Skeletal muscle satellite cell (primary cell): ENCODE measurements at regions not wholly inside any gene's neighbourhood (a gene's known extent, or its start where the extent isn't known, plus 50 kb on each side); places are given as distances from the start of the nearest gene placed in this dataset.
"Not testable (repeated sequence)": the region's sequence is repeated elsewhere in the genome, so short reads cannot be mapped to it uniquely, and the experiment has no call there.

ENCODE experiments used
- H3K27me3 ChIP-seq: 2 replicates; pipeline ENCODE4 v1.7.0; 2013; ENCODE audit warnings: low read length; ENCODE audit not compliant: control insufficient read depth, insufficient read depth
- H3K36me3 ChIP-seq: 2 replicates; pipeline ENCODE4 v1.7.0; 2013; ENCODE audit warnings: mild to moderate bottlenecking, control low read depth, low read length; ENCODE audit not compliant: insufficient read depth
- H3K4me1 ChIP-seq: 2 replicates; pipeline ENCODE4 v1.7.0; 2013; ENCODE audit warnings: low read length; ENCODE audit not compliant: control insufficient read depth, insufficient read depth
- H3K4me2 ChIP-seq: 2 replicates; pipeline ENCODE4 v1.7.0; 2013; ENCODE audit warnings: mild to moderate bottlenecking, low read length
- H3K4me3 ChIP-seq: 2 replicates; pipeline ENCODE4 v1.7.0; 2013; ENCODE audit warnings: low read length
- H3K9ac ChIP-seq: 2 replicates; pipeline ENCODE4 v1.7.0; 2013; ENCODE audit warnings: mild to moderate bottlenecking, low read depth, low read length, moderate library complexity
- H3K9me3 ChIP-seq: replicated peaks from 2 replicates; pipeline ENCODE4 v1.7.0; 2013; ENCODE audit warnings: mild to moderate bottlenecking, control low read depth, low read length

DNA sequence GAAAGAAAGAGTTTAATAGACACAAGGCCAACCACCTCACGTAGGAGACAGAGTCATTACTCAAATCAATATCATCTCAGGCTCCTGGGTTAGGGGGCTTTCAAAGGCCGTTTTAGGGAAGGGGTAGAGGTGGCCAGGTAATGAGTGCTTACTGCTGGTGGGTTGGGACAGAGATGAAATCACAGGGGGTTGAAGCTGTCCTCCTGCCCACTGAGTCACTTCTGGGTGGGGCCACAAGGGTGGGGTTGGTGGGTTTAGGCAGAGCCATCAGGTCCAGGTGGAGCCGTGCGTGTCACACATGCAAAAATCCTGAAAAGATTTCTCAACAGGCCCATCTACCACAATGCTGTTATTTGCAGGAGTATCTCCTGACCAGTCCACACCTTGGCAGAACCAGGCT is 167.0 kb upstream of the EXOC2 start:
- no peaks in the 10 kb centered on the region for H3K27me3 ChIP-seq
- H3K9ac ChIP-seq = no peak overlapping the region
- no peak overlapping the region for H3K4me3 ChIP-seq
- no peaks in the 10 kb centered on the region for H3K9me3 ChIP-seq
- H3K36me3 ChIP-seq = no peaks in the 10 kb centered on the region
- no peak overlapping the region for H3K4me2 ChIP-seq
- no peaks in the 10 kb centered on the region for H3K4me1 ChIP-seq

GRCh38 chr6:854406-855118 is 161.6 kb upstream of the EXOC2 start:
- no peaks in the 10 kb centered on the region for H3K36me3 ChIP-seq
- H3K4me1 ChIP-seq = no peaks in the 10 kb centered on the region
- H3K27me3 ChIP-seq = no peaks in the 10 kb centered on the region
- no peaks in the 10 kb centered on the region for H3K9me3 ChIP-seq
- H3K9ac ChIP-seq = no peak overlapping the region
- H3K4me2 ChIP-seq = no peak overlapping the region
- H3K4me3 ChIP-seq = no peak overlapping the region

GRCh38 chr6:852216-852615 is 159.3 kb upstream of the EXOC2 start:
- not testable (repeated sequence) for H3K4me1 ChIP-seq, H3K27me3 ChIP-seq, H3K9ac ChIP-seq, H3K4me3 ChIP-seq, H3K9me3 ChIP-seq, H3K4me2 ChIP-seq, H3K36me3 ChIP-seq

DNA sequence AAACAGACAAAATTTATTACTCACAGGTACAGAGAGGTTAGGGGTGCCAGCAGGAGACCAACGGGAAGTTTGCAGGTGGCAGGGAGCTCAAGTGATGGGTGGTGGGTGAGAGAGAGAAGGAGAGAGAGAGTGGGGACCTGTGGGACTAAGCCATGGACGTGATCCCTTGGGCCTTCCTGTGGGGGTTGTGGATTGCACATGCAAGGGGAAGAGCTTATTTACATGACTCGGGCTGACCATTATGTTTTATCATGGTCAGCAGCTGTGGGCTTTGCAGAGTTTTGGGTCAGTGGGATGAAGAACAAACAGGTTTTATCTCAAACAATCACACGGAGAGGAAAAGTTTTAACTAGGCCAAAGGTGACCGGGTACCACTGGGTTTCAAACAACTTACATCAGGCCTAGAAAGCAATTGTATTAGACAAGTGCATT is 156.2 kb upstream of the EXOC2 start:
- Histone ChIP-seq H3K4me2 (no peak overlapping the region), H3K9me3 (no peaks in the 10 kb centered on the region), H3K4me1 (no peaks in the 10 kb centered on the region), H3K36me3 (no peaks in the 10 kb centered on the region), H3K9ac (no peak overlapping the region), H3K4me3 (no peak overlapping the region), H3K27me3 (no peaks in the 10 kb centered on the region)

GRCh38 chr6:845566-845965 is 152.6 kb upstream of the EXOC2 start:
- Histone ChIP-seq H3K27me3 (no peaks in the 10 kb centered on the region), H3K36me3 (no peaks in the 10 kb centered on the region), H3K4me3 (no peak overlapping the region), H3K4me1 (no peaks in the 10 kb centered on the region), H3K9me3 (no peaks in the 10 kb centered on the region), H3K9ac (no peak overlapping the region), H3K4me2 (no peak overlapping the region)

DNA sequence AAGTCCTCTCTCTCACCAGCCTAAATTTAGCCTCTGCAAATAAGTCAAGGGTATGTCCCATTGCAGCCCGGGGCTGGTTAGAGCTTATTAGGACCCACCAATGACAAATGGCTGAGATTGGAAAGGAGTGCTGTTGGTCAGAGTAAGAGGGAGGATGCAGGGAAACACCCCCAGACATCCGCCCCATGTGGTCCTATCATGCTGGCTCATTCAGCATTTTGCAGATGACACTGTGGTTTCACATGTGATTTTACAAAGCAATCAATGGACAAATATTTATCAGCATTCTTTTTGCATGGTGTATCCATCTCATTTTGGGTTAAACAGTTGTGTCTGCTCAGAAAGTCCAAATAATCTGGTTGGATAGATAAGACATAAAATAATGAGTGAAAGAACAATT is 152.2 kb upstream of the EXOC2 start:
- Histone ChIP-seq H3K9ac (no peak overlapping the region), H3K4me3 (no peak overlapping the region), H3K9me3 (no peaks in the 10 kb centered on the region)

GRCh38 chr6:842141-842540 is 149.2 kb upstream of the EXOC2 start:
- Histone ChIP-seq H3K9me3 (no peaks in the 10 kb centered on the region), H3K4me1 (no peaks in the 10 kb centered on the region), H3K9ac (no peak overlapping the region), H3K4me2 (no peak overlapping the region), H3K36me3 (no peaks in the 10 kb centered on the region), H3K4me3 (no peak overlapping the region), H3K27me3 (no peaks in the 10 kb centered on the region)

More for the DNA sequence above, 152.2 kb upstream of the EXOC2 start:
- H3K36me3 ChIP-seq = no peaks in the 10 kb centered on the region
- no peak overlapping the region for H3K4me2 ChIP-seq
- H3K4me1 ChIP-seq = no peaks in the 10 kb centered on the region
- H3K27me3 ChIP-seq = no peaks in the 10 kb centered on the region

GRCh38 chr6:841569-841968 is 148.6 kb upstream of the EXOC2 start:
- H3K9me3 ChIP-seq = no peaks in the 10 kb centered on the region
- no peaks in the 10 kb centered on the region for H3K4me1 ChIP-seq
- H3K4me2 ChIP-seq = no peak overlapping the region

GRCh38 chr6:839201-839600 is 146.3 kb upstream of the EXOC2 start:
- Histone ChIP-seq H3K9ac (no peak overlapping the region), H3K4me1 (no peaks in the 10 kb centered on the region), H3K4me3 (no peak overlapping the region), H3K36me3 (no peaks in the 10 kb centered on the region), H3K27me3 (no peaks in the 10 kb centered on the region), H3K9me3 (no peaks in the 10 kb centered on the region), H3K4me2 (no peak overlapping the region)

More at GRCh38 chr6:841569-841968, 148.6 kb upstream of the EXOC2 start:
- Histone ChIP-seq H3K36me3 (no peaks in the 10 kb centered on the region), H3K4me3 (no peak overlapping the region), H3K9ac (no peak overlapping the region), H3K27me3 (no peaks in the 10 kb centered on the region)

DNA sequence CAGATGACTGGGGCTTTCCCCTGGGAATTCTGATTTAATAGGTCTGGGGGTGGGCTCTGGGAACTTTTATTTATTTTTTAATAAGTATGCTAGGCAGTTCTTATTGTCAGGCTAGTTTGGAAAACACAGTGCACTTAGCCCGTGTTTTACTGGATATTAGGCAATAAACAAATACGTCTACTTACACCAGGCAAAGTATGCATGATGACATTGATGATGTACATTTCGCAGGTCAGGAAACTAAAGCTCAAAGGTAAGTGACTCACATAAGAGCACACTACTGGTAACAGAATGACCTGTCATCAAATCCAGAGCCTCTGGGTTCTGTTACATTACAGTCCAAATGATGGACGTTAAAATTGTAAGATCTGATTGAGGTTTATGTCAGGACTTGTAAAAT is 144.4 kb upstream of the EXOC2 start:
- Histone ChIP-seq H3K9ac (no peak overlapping the region), H3K4me2 (no peak overlapping the region), H3K36me3 (no peaks in the 10 kb centered on the region), H3K27me3 (no peaks in the 10 kb centered on the region), H3K4me3 (no peak overlapping the region), H3K4me1 (no peaks in the 10 kb centered on the region), H3K9me3 (no peaks in the 10 kb centered on the region)

- Histone ChIP-seq H3K4me3 (no peak overlapping the region), H3K36me3 (no peaks in the 10 kb centered on the region), H3K4me1 (no peaks in the 10 kb centered on the region), H3K4me2 (no peak overlapping the region), H3K9me3 (no peaks in the 10 kb centered on the region), H3K9ac (no peak overlapping the region), H3K27me3 (no peaks in the 10 kb centered on the region)
Measured at GRCh38 chr6:836276-836853, 143.4 kb upstream of the EXOC2 start.

DNA sequence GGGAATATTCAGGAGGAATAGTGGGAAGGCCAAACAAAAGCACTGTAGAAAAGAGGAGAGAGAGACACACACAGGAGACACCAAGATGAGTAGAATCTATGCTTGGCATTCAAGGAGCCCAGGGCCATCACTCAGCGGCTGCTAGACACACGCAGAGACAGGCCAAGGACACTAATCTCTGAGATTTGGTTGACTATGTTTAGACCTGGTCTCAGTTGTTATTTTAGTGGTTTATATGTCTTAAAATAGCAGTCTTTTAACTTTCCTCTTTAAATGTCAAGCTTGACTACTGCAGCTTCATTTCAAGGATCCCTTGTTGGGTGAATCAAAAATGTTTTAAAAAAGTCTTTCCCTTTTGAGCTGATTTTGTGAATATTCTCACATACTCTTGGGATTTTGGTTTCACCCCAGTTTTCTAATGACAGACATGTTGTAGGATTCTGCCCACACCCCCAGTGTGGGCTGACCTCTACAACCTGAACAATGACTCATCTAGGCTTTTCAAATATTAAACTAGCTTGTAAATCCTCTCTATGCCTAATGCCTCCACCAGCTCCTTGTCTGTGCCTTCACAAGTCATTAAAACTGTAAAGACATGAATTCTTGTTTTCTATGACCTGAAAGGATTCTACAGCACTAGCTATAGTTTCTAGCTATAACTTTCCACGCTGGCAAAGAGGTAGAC is 142.7 kb upstream of the EXOC2 start:
- H3K9ac ChIP-seq = no peak overlapping the region
- no peaks in the 10 kb centered on the region for H3K36me3 ChIP-seq

More for the DNA sequence above, 142.7 kb upstream of the EXOC2 start:
- Histone ChIP-seq H3K27me3 (no peaks in the 10 kb centered on the region), H3K9me3 (no peaks in the 10 kb centered on the region), H3K4me2 (no peak overlapping the region), H3K4me3 (no peak overlapping the region), H3K4me1 (no peaks in the 10 kb centered on the region)
